SK-N-SH (cell line): ENCODE measurements at regions not wholly inside any gene's neighbourhood (a gene's known extent, or its start where the extent isn't known, plus 50 kb on each side); places are given as distances from the start of the nearest gene placed in this dataset.
"Not testable (repeated sequence)": the region's sequence is repeated elsewhere in the genome, so short reads cannot be mapped to it uniquely, and the experiment has no call there.

Experiments
- CTCF ChIA-PET: fragments of 300-600, 350-600 bp; formaldehyde crosslinking; extraction: SDS; loops from one replicate; lab custom pipeline; 2021; lab: Yijun Ruan, JAX
- POLR2A ChIA-PET: fragments of 350-600 bp; sonication (Branson Sonifier 250); formaldehyde crosslinking; extraction: SDS; loops from one replicate; lab custom pipeline; 2020; ENCODE audit warnings: antibody characterized with exemption, inconsistent platforms; lab: Yijun Ruan, JAX
- DNase-seq: peaks from one replicate; pipeline ENCODE4 v3.0.0; 2012
- H2AFZ ChIP-seq: fragments of 200-600 bp; sonication (generic); 2 replicates; pipeline ENCODE4 v1.8.1; 2016; ENCODE audit warnings: antibody characterized with exemption, mild to moderate bottlenecking, low read depth
- H3F3A ChIP-seq: fragments of 200-600 bp; sonication (generic); replicated peaks from 2 replicates; pipeline ENCODE3; 2016; ENCODE audit warnings: antibody characterized with exemption, mild to moderate bottlenecking; ENCODE audit not compliant: insufficient read depth
- H3K27ac ChIP-seq, 2 experiments: fragments of 200-500 bp in 1 of 2; fragments of 200-600 bp in 1 of 2; sonication (Bioruptor generic) in 1 of 2; sonication (generic), shearing (Covaris generic) in 1 of 2; 2 replicates each; pipeline versions ENCODE4 v1.5.1 to v1.6.1; 2014 to 2016; ENCODE audit warnings: low read depth in 2 of 2, inconsistent platforms in 1 of 2, low read length in 1 of 2, mild to moderate bottlenecking in 1 of 2, mixed read lengths in 1 of 2
- H3K27me3 ChIP-seq: fragments of 200-600 bp; sonication (generic), shearing (Covaris generic); 2 replicates; pipeline ENCODE4 v1.6.1; 2016; ENCODE audit warnings: mixed run types; ENCODE audit not compliant: insufficient read depth
- H3K36me3 ChIP-seq, 2 experiments: fragments of 200-500 bp in 1 of 2; fragments of 200-600 bp in 1 of 2; sonication (Bioruptor generic) in 1 of 2; sonication (generic) in 1 of 2; replicated peaks in 1 of 2; 2 replicates each; pipeline versions ENCODE3 to v1.5.1; 2014 to 2016; ENCODE audit warnings: low read length in 1 of 2, mild to moderate bottlenecking in 1 of 2; ENCODE audit not compliant: insufficient read depth in 2 of 2, control insufficient read depth in 1 of 2
- H3K4me1 ChIP-seq, 2 experiments: fragments of 200-500 bp in 1 of 2; fragments of 200-600 bp in 1 of 2; sonication (Bioruptor generic) in 1 of 2; sonication (generic), shearing (Covaris generic) in 1 of 2; 2 replicates each; pipeline versions ENCODE4 v1.5.1 to v1.6.1; 2014 to 2016; ENCODE audit warnings: low read depth in 1 of 2, low read length in 1 of 2, mixed run types in 1 of 2; ENCODE audit not compliant: insufficient read depth in 2 of 2, control insufficient read depth in 1 of 2
- H3K4me2 ChIP-seq: fragments of 200-600 bp; sonication (generic), shearing (Covaris generic); 2 replicates; pipeline ENCODE4 v1.6.1; 2017; ENCODE audit warnings: mixed run types
- H3K4me3 ChIP-seq, 2 experiments: fragments of 200-500 bp in 1 of 2; fragments of 200-600 bp in 1 of 2; sonication (Bioruptor generic) in 1 of 2; sonication (generic), shearing (Covaris generic) in 1 of 2; 2 replicates each; pipeline versions ENCODE4 v1.5.1 to v1.8.1; 2014 to 2016; ENCODE audit warnings: low read depth in 2 of 2, inconsistent platforms in 1 of 2, low read length in 1 of 2, mild to moderate bottlenecking in 1 of 2, mixed read lengths in 1 of 2, moderate library complexity in 1 of 2
- H3K79me2 ChIP-seq: fragments of 200-600 bp; sonication (generic); 2 replicates; pipeline ENCODE4 v1.8.1; 2017; ENCODE audit warnings: mild to moderate bottlenecking; ENCODE audit not compliant: insufficient read depth
- H3K9ac ChIP-seq: fragments of 200-600 bp; sonication (generic); 2 replicates; pipeline ENCODE4 v1.6.1; 2017; ENCODE audit warnings: mixed run types
- H3K9me2 ChIP-seq: fragments of 200-600 bp; sonication (generic); 2 replicates; pipeline ENCODE4 v1.6.1; 2017; ENCODE audit warnings: mixed run types
- H3K9me3 ChIP-seq: fragments of 200-600 bp; sonication (generic); 2 replicates; pipeline ENCODE4 v1.6.1; 2017; ENCODE audit warnings: mixed run types, mild to moderate bottlenecking, moderate library complexity
- H4K20me1 ChIP-seq: fragments of 200-600 bp; sonication (generic); 2 replicates; pipeline ENCODE4 v1.6.1; 2017; ENCODE audit warnings: mild to moderate bottlenecking, mixed run types; ENCODE audit not compliant: insufficient read depth
- EZH2phosphoT487 ChIP-seq: fragments of 200-600 bp; sonication (generic); IDR thresholded peaks from 2 replicates; pipeline ENCODE4 v1.6.1; 2017; ENCODE audit warnings: low read depth, mixed run types, mild to moderate bottlenecking, antibody characterized with exemption, moderate library complexity, borderline replicate concordance
- FOXM1 ChIP-seq: IDR thresholded peaks from 2 replicates; pipeline ENCODE4 v1.4.0; 2012; ENCODE audit warnings: low read depth, mild to moderate bottlenecking
- MEF2A ChIP-seq: IDR thresholded peaks from 2 replicates; pipeline ENCODE4 v1.4.0; 2012; ENCODE audit warnings: low read depth, borderline replicate concordance
- NFIC ChIP-seq: IDR thresholded peaks from 2 replicates; pipeline ENCODE4 v1.4.0; 2012; ENCODE audit warnings: borderline replicate concordance
- POLR2AphosphoS5 ChIP-seq: IDR thresholded peaks from 2 replicates; pipeline ENCODE4 v1.6.1; 2012; ENCODE audit warnings: low read depth, low read length
- RCOR1 ChIP-seq: fragments of 150-350 bp; IDR thresholded peaks from 2 replicates; pipeline ENCODE4 v1.6.1; 2017; ENCODE audit warnings: antibody characterized with exemption, low read length
- SMC3 ChIP-seq: IDR thresholded peaks from 2 replicates; pipeline ENCODE4 v1.6.1; 2012; ENCODE audit warnings: low read depth, low read length, improper control_type of control experiment
- TAF1 ChIP-seq: IDR thresholded peaks from 2 replicates; pipeline ENCODE4 v1.6.1; 2012; ENCODE audit warnings: low read depth, mild to moderate bottlenecking, low read length, moderate library complexity, borderline replicate concordance
- TEAD4 ChIP-seq: IDR thresholded peaks from 2 replicates; pipeline ENCODE4 v1.4.0; 2012; ENCODE audit warnings: mild to moderate bottlenecking, borderline replicate concordance; ENCODE audit not compliant: insufficient read depth
- WGBS: methylation state at CpG from one replicate; pipeline ENCODE4 v1.1.6; 2017; ENCODE audit warnings: low lambda C conversion rate; 5-methylcytosine and 5-hydroxymethylcytosine counted together
- TF ChIP-seq, protein P1 (sequence below): IDR thresholded peaks from 2 replicates; pipeline ENCODE4 v1.4.0; 2012; ENCODE audit warnings: low read depth
- TF ChIP-seq, protein P2 (sequence below): fragments of 200-600 bp; sonication (generic); IDR thresholded peaks from 2 replicates; pipeline ENCODE4 v1.6.1; 2017; ENCODE audit warnings: antibody characterized with exemption, mild to moderate bottlenecking, moderate library complexity
- TF ChIP-seq, protein P3 (sequence below): IDR thresholded peaks from 2 replicates; pipeline ENCODE4 v1.4.0; 2012; ENCODE audit warnings: low read depth, borderline replicate concordance
- TF ChIP-seq, protein P4 (sequence below): IDR thresholded peaks from 2 replicates; pipeline ENCODE4 v1.6.1; 2012; ENCODE audit warnings: mild to moderate bottlenecking, low read depth, low read length, moderate library complexity
- TF ChIP-seq, protein P5 (sequence below): fragments of 150-350 bp; IDR thresholded peaks from 2 replicates; pipeline ENCODE4 v1.6.1; 2017; ENCODE audit warnings: antibody characterized with exemption, low read length, low read depth, borderline replicate concordance

DNA sequence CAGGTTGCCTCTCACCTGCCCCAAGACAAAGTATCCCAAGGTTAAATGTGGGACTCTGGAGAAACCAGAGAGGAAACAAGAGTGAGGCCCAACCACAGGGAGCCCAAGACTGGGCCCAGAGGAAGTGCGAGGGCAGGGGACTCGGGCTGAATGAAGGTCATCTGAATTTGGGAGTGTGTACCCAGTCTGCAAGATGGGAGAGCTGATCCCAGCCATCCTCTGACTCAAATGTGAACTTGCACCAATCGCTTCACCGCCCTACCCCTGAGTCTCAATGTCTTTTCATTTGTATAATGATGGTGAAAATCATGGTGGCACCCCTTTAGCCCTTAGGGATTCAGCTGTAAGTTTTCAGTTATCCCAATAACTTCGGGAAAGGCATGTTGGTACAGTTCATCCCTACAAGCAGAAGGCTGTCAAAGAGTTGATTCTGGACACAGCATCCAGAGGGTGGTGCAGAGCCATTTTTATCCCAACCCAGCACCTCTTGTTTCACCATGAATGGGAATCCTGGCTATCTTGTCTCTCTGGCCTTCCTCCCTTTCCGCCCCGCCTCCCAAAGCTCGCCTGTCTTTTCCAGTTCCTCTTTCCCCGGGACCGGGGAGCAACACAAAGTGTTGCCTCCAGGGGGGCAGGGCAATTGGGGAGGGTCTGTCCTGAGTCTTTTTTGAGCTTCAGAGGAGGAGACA is 123.4 kb downstream of the NUFIP1 start:
- Histone ChIP-seq H3K4me2 (no peak overlapping the region), H3K9me2 (no peaks in the 10 kb centered on the region), H2AFZ (no peak overlapping the region), H3F3A (no peaks in the 10 kb centered on the region), H4K20me1 (no peaks in the 10 kb centered on the region), H3K4me1 (no peaks in the 10 kb centered on the region), H3K9ac (no peak overlapping the region), H3K9me3 (no peaks in the 10 kb centered on the region), H3K4me3 (no peak overlapping the region), H3K36me3 (no peaks in the 10 kb centered on the region), H3K27me3 (no peaks in the 10 kb centered on the region), H3K79me2 (no peaks in the 10 kb centered on the region), H3K27ac (no peak overlapping the region)
- CTCF ChIA-PET: interaction anchor here (1.1 to 1.8 kb wide), 3 partner anchors 13 to 1896 kb away, joined by 3 to 5 read pairs (median 3); no protein-coding TSS in a partner anchor
- 90% methylated on average over 10 of the region's 10 CpGs for WGBS
- POLR2A ChIA-PET: no interaction called here
- DNase-seq: no peak
- TF ChIP-seq, protein P1, sequence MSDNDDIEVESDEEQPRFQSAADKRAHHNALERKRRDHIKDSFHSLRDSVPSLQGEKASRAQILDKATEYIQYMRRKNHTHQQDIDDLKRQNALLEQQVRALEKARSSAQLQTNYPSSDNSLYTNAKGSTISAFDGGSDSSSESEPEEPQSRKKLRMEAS: no peak
- TF ChIP-seq MEF2A: no peak
- no peak for TF ChIP-seq FOXM1
- TF ChIP-seq, protein P2, sequence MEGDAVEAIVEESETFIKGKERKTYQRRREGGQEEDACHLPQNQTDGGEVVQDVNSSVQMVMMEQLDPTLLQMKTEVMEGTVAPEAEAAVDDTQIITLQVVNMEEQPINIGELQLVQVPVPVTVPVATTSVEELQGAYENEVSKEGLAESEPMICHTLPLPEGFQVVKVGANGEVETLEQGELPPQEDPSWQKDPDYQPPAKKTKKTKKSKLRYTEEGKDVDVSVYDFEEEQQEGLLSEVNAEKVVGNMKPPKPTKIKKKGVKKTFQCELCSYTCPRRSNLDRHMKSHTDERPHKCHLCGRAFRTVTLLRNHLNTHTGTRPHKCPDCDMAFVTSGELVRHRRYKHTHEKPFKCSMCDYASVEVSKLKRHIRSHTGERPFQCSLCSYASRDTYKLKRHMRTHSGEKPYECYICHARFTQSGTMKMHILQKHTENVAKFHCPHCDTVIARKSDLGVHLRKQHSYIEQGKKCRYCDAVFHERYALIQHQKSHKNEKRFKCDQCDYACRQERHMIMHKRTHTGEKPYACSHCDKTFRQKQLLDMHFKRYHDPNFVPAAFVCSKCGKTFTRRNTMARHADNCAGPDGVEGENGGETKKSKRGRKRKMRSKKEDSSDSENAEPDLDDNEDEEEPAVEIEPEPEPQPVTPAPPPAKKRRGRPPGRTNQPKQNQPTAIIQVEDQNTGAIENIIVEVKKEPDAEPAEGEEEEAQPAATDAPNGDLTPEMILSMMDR: no peak
- no peak for TF ChIP-seq POLR2AphosphoS5
- TF ChIP-seq SMC3: no peak
- TF ChIP-seq TAF1: no peak
- no peak for TF ChIP-seq EZH2phosphoT487
- TF ChIP-seq, protein P3, sequence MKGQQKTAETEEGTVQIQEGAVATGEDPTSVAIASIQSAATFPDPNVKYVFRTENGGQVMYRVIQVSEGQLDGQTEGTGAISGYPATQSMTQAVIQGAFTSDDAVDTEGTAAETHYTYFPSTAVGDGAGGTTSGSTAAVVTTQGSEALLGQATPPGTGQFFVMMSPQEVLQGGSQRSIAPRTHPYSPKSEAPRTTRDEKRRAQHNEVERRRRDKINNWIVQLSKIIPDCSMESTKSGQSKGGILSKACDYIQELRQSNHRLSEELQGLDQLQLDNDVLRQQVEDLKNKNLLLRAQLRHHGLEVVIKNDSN: no peak
- TF ChIP-seq NFIC: no peak
- no peak for TF ChIP-seq TEAD4
- TF ChIP-seq, protein P4, sequence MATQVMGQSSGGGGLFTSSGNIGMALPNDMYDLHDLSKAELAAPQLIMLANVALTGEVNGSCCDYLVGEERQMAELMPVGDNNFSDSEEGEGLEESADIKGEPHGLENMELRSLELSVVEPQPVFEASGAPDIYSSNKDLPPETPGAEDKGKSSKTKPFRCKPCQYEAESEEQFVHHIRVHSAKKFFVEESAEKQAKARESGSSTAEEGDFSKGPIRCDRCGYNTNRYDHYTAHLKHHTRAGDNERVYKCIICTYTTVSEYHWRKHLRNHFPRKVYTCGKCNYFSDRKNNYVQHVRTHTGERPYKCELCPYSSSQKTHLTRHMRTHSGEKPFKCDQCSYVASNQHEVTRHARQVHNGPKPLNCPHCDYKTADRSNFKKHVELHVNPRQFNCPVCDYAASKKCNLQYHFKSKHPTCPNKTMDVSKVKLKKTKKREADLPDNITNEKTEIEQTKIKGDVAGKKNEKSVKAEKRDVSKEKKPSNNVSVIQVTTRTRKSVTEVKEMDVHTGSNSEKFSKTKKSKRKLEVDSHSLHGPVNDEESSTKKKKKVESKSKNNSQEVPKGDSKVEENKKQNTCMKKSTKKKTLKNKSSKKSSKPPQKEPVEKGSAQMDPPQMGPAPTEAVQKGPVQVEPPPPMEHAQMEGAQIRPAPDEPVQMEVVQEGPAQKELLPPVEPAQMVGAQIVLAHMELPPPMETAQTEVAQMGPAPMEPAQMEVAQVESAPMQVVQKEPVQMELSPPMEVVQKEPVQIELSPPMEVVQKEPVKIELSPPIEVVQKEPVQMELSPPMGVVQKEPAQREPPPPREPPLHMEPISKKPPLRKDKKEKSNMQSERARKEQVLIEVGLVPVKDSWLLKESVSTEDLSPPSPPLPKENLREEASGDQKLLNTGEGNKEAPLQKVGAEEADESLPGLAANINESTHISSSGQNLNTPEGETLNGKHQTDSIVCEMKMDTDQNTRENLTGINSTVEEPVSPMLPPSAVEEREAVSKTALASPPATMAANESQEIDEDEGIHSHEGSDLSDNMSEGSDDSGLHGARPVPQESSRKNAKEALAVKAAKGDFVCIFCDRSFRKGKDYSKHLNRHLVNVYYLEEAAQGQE: no peak
- TF ChIP-seq RCOR1: no peak
- TF ChIP-seq, protein P5, sequence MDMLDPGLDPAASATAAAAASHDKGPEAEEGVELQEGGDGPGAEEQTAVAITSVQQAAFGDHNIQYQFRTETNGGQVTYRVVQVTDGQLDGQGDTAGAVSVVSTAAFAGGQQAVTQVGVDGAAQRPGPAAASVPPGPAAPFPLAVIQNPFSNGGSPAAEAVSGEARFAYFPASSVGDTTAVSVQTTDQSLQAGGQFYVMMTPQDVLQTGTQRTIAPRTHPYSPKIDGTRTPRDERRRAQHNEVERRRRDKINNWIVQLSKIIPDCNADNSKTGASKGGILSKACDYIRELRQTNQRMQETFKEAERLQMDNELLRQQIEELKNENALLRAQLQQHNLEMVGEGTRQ: no peak

DNA sequence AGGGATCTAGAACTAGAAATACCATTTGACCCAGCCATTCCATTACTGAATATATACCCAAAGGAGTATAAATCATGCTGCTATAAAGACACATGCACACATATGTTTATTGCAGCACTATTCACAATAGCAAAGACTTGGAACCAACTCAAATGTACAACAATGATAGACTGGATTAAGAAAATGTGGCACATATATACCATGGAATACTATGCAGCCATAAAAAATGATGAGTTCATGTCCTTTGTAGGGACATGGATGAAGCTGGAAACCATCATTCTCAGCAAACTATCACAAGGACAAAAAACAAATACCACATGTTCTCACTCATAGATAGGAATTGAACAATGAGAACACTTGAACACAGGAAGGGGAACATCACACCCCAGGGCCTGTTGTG is 125.6 kb downstream of the NUFIP1 start:
- H3K27me3 ChIP-seq, H3K4me1 ChIP-seq, H3K79me2 ChIP-seq, H3F3A ChIP-seq, DNase-seq, H3K9ac ChIP-seq, H3K36me3 ChIP-seq, H3K9me3 ChIP-seq, CTCF ChIA-PET, H3K4me3 ChIP-seq, H3K27ac ChIP-seq, POLR2A ChIA-PET, H4K20me1 ChIP-seq, H3K4me2 ChIP-seq, H3K9me2 ChIP-seq, H2AFZ ChIP-seq: not testable (repeated sequence)
